ENCODE measurements at regions not wholly inside any gene's neighbourhood (a gene's known extent, or its start where the extent isn't known, plus 50 kb on each side); places are given as distances from the start of the nearest gene placed in this dataset.

- Histone ChIP-seq H3K14ac (ENCODE audit: insufficient read depth, low read length) (no peak overlapping the region), H3K9ac (ENCODE audit: extremely low read depth, insufficient read length, low read length) (no peak overlapping the region), H3K23ac (ENCODE audit: insufficient read length, low read depth, low read length) (no peak overlapping the region), H3K4me1 (ENCODE audit: insufficient read depth, low read length) (0 out of 2 replicates have a peak, but pooled peaks cover 4% of the 10 kb centered on the region), H3K27me3 (ENCODE audit: insufficient read depth, low read length) (no peaks in the 10 kb centered on the region), H4K8ac (replicated peaks; ENCODE audit: insufficient read length, low read depth, low read length) (no peak overlapping the region), H3K23me2 (ENCODE audit: insufficient read length, low read depth, low read length, poor library complexity, severe bottlenecking) (no peaks in the 10 kb centered on the region), H3K9me3 (ENCODE audit: control insufficient read depth, low read depth, low read length) (no peaks in the 10 kb centered on the region), H2BK120ac (ENCODE audit: low read depth, low read length, poor library complexity, severe bottlenecking) (no peak overlapping the region), H4K91ac (ENCODE audit: insufficient read length, low read depth, low read length) (no peak overlapping the region), H3K4ac (ENCODE audit: low read depth, low read length) (no peak overlapping the region), H3T11ph (ENCODE audit: low read length) (no peak overlapping the region), H2AFZ (ENCODE audit: low read length) (no peak overlapping the region), H4K5ac (ENCODE audit: insufficient read length, low read depth, low read length) (no peak overlapping the region), H3K4me2 (ENCODE audit: insufficient read depth, insufficient read length, low read length) (no peak overlapping the region), H4K20me1 (ENCODE audit: control insufficient read depth, insufficient read depth, insufficient read length) (no peaks in the 10 kb centered on the region), H3K79me2 (ENCODE audit: insufficient read depth, low read length) (no peaks in the 10 kb centered on the region), H2AK5ac (ENCODE audit: insufficient read length, low read length) (no peak overlapping the region), H2BK15ac (ENCODE audit: low read depth, low read length) (no peak overlapping the region), H2BK20ac (ENCODE audit: low read depth, low read length, poor library complexity, severe bottlenecking) (no peak overlapping the region), H3K79me1 (ENCODE audit: insufficient read depth, low read depth, low read length, poor library complexity, severe bottlenecking) (no peaks in the 10 kb centered on the region), H2BK12ac (ENCODE audit: insufficient read length, low read depth, low read length) (no peak overlapping the region), H2BK5ac (ENCODE audit: insufficient read length, low read length) (no peak overlapping the region), H3K27ac (ENCODE audit: insufficient read length, low read depth, low read length) (no peak overlapping the region), H3K18ac (ENCODE audit: insufficient read length, low read depth, low read length) (no peak overlapping the region), H3K56ac (ENCODE audit: insufficient read length, low read depth, low read length) (no peak overlapping the region)
- Mint-ChIP-seq H3K4me3 (no peak overlapping the region), H3K9me3 (peaks cover 3 to 8% of the 10 kb centered on the region in 2 experiments; a peak in 3 of 5 replicates), H3K36me3 (ENCODE audit: insufficient read depth in 1 of 3, low read depth in 3 of 3) (peaks cover 0 to 9% (median 3%) of the 10 kb centered on the region in 3 experiments; a peak in 3 of 7 replicates), H3K27ac (no peak overlapping the region), H3K4me1 (peaks cover 15 to 17% of the 10 kb centered on the region in 2 experiments), H3K27me3 (ENCODE audit: low read depth) (no peaks in the 10 kb centered on the region)
- TF ChIP-seq CTCF (conservative IDR thresholded peaks at IDR 0.05) = no peak
- DNase-seq = no peak
Measured at GRCh38 chr3:150319900-150320299, 88.2 kb upstream of the TSC22D2 start.
